LNCaP clone FGC (cell line): ENCODE measurements at regions not wholly inside any gene's neighbourhood (a gene's known extent, or its start where the extent isn't known, plus 50 kb on each side); places are given as distances from the start of the nearest gene placed in this dataset.

Experiments used
- DNase-seq: peaks from one replicate; pipeline ENCODE4 v3.0.0-alpha.2; 2011; ENCODE audit warnings: low read depth
- H3K4me3 ChIP-seq: 2 replicates; pipeline ENCODE4 v1.5.1; 2011; ENCODE audit warnings: mild to moderate bottlenecking, low read depth, low read length, control low read depth
- TF ChIP-seq, protein P1 (sequence below): IDR thresholded peaks from 2 replicates; pipeline ENCODE4 v1.5.1; 2012; ENCODE audit warnings: mild to moderate bottlenecking; ENCODE audit not compliant: control insufficient read depth, insufficient read depth; ENCODE audit errors: extremely low read depth

DNA sequence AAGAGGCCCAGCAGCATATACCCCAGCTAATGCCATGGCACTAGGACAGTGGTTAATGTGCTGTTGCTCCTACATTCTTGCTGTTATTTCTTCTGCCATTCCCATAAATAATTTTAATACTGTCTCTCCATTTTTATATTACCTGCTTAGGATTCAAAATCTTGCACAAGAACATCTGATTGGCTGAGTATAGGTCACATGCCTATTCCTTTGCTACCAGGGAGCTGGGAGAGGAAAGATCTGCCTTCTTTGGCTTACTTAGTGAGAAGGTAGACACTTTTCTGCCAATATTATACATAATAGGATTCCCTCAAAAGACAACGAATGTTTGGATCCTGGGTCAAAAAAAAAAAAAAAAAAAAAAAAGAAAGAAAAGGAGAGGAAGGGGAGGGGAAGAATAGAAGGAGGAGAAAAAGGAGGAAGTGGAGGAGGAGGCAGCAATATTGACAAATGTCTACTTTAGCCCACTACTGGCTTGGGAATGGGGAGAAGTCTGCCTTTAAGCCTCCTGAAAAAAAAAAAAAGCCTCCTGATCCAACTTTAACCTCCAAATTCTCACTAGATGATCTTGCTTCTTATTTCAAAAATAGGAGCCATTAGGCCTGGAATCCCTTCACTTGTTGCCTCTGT lies 134.5 kb upstream of the HNRNPU start:
- no peak overlapping the region for H3K4me3 ChIP-seq
- DNase-seq, result no peak
- TF ChIP-seq, protein P1, sequence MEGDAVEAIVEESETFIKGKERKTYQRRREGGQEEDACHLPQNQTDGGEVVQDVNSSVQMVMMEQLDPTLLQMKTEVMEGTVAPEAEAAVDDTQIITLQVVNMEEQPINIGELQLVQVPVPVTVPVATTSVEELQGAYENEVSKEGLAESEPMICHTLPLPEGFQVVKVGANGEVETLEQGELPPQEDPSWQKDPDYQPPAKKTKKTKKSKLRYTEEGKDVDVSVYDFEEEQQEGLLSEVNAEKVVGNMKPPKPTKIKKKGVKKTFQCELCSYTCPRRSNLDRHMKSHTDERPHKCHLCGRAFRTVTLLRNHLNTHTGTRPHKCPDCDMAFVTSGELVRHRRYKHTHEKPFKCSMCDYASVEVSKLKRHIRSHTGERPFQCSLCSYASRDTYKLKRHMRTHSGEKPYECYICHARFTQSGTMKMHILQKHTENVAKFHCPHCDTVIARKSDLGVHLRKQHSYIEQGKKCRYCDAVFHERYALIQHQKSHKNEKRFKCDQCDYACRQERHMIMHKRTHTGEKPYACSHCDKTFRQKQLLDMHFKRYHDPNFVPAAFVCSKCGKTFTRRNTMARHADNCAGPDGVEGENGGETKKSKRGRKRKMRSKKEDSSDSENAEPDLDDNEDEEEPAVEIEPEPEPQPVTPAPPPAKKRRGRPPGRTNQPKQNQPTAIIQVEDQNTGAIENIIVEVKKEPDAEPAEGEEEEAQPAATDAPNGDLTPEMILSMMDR, result no peak

DNA sequence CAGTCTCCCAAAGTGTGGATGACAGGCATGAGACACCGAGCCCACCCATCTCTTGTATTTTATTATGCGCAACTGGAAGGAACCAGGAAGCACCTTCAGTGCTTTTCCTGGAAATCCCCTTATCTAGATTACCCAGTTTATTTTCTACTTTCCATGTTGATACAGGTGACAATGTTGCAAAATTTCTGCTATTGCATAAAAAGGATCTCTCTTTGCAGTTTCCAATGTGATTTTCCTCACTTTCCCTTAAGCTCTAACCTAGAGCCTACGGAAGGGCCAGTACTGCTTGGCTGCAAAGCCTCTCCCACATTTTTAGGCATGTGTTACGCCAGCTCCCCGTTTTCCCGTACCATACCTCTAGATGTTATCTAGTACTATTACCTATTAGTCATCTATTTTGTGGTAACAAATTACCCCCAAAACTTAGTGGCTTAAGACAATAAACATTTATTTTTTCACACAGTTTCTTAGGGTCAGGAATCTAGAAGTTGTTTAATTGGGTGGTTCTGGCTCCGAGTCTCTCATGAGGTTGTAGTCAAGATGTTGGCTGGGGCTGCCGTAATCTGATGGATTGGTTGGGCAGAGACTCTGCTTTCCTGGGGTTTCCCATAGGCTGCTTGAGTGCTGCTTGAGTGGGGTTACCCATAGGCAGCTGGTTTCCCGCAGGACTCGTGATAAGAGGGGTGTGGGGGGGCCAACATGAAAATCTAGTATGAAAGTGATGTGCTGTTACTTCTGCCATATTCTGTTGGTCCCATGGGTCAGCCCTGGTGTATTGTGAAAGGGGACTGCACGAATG lies 131.5 kb upstream of the HNRNPU start:
- no peak for DNase-seq
- H3K4me3 ChIP-seq, result no peak overlapping the region
- TF ChIP-seq, protein P1, result no peak

DNA sequence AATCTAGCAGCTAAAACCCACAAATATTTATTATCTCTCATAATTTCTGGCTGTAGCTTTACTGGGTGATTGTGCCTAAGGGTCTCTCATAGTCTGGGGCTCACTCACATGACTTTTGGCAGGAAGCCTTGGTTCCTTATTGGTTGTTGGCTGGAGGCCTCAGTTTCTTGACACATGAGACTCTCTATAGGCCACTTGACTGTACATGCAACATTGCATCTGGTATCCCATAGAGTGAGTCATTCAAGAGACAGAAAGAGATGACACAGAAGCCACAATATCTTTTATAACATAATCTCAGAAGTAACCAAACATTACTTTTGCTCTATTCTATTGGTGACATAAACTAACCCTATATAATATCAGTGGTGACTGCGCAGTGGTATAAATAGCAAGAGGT lies 128.5 kb upstream of the HNRNPU start:
- no peak overlapping the region for H3K4me3 ChIP-seq
- TF ChIP-seq, protein P1, result no peak
- DNase-seq, result no peak

DNA sequence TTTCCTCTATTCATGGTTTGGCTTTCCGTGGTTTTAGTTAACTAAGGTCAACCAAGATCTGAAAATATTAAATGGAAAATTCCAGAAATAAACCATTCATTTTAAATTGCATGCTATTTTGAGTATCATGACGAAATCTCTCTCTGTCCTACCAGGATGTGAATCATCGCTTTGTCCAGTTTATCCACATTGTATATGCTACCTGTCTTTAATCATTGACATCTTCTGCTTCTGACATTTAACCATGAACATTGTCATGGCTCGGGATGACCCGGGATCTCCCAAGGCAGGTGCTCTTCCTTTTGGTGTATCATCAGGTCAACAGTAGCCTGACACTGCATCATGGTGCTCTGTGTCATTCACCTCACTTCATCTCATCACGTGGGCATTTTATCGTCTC lies 125.5 kb upstream of the HNRNPU start:
- H3K4me3 ChIP-seq, result no peak overlapping the region
- DNase-seq, result no peak
- TF ChIP-seq, protein P1, result no peak

DNA sequence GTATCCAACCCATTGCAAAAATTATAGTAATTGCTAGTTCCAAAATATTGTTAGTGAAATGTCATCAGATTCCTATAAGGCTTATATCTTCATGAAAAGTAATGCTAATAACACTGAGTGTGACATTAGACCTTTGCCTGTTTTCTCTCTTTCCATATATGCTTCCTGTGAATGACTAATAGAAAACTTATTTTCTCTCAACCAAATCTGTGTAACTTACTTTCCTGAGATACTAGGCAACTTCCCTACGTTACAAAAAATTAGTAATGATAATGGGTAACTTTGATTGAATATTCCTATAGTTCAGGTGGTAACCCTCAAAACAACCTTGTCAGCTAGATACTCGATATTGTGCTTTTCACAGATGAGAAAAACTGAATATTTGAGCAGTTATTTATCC lies 124.2 kb upstream of the HNRNPU start:
- H3K4me3 ChIP-seq, result no peak overlapping the region
- TF ChIP-seq, protein P1, result no peak
- no peak for DNase-seq

DNA sequence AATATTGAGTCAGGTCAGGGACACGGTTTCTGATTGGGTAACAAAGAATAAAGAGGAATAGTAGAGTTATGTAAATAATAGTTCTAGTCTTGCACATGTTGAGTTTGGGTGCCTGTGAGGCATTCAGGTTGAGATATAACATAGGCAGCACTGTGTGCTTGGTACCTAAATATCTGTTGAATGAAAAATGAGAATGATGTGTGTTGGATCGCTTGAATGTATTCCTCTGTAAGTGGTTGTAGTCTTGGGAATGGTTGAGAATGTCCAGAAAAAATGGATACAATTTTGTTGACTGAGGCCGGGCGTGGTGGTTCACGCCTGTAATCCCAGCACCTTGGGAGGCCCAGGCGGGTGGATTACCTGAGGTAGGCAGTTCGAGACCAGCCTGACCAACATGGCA lies 116.3 kb upstream of the HNRNPU start:
- no peak overlapping the region for H3K4me3 ChIP-seq
- TF ChIP-seq, protein P1, result no peak
- DNase-seq, result no peak
